ENCODE measurements at regions not wholly inside any gene's neighbourhood (a gene's known extent, or its start where the extent isn't known, plus 50 kb on each side); places are given as distances from the start of the nearest gene placed in this dataset.
"Not testable (repeated sequence)": the region's sequence is repeated elsewhere in the genome, so short reads cannot be mapped to it uniquely, and the experiment has no call there.

DNA sequence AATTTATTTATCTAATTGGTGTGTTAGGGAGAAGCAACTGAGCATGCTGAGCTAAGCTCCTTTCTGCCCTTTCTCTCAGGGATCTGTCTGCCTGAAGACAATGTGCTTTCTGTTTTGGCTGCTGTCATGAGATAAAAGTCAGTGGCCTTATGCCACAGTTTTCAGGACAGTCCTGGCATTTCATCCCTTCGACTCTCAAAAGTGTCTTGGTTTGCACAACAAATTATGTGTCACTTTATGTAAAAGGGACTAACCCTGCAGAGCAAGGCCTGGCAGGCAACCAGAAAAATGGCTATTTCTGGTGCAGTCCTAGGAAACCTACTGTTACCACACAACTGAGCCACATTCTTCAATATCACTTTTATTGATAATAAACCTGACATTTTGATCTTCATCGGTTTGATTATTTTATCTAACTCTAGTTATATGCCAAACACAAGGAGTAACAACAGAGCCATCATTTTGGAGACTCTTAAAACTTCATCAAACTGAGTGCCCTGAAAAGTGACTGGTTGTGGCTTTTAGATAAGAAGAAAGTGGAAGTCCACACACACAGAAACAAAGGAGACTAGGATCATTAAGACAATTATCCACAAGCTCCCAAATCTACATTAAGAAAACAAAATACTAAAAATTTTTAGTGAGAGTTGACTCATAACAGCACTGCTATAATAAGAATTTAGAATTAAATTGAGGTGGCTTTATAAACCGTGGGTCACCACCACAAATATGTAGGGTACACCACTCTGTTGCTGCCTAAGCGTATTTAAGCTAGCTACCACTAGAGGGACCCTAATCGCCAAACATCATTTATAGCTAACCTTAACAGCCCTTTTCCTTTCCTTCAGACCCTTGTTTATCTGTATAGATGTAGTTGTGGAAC is 95.9 kb upstream of the PTPN13 start:
- no peak overlapping the region for H3K4me3 Mint-ChIP-seq
- DNase-seq (ENCODE audit: low spot score in 2 of 2) (no peak), ATAC-seq (peak; percentile 82)
- no peak overlapping the region for H3K27ac Mint-ChIP-seq
- no peaks in the 10 kb centered on the region for H3K36me3 Mint-ChIP-seq
- no peaks in the 10 kb centered on the region for H3K9me3 Mint-ChIP-seq
- no peaks in the 10 kb centered on the region for H3K4me1 Mint-ChIP-seq

DNA sequence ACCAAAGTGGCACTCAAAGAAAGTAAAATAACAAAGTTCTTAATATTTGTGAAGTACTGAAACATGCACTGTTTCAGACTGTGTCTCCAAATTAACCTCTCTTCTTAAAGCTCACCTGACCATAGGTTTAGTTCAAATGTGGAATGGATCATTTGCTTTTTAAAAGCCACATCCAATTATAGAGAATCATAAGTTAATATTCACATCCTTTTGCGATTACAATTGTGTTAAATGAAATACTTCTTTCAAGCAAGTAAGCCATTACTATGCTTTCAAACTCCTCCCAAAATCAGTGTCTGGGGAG is 95.3 kb upstream of the PTPN13 start:
- Mint-ChIP-seq H3K36me3 (no peaks in the 10 kb centered on the region), H3K9me3 (no peaks in the 10 kb centered on the region), H3K27ac (no peak overlapping the region), H3K4me3 (no peak overlapping the region), H3K4me1 (no peaks in the 10 kb centered on the region)
- ATAC-seq (no peak), DNase-seq (ENCODE audit: low spot score in 2 of 2) (no peak)

DNA sequence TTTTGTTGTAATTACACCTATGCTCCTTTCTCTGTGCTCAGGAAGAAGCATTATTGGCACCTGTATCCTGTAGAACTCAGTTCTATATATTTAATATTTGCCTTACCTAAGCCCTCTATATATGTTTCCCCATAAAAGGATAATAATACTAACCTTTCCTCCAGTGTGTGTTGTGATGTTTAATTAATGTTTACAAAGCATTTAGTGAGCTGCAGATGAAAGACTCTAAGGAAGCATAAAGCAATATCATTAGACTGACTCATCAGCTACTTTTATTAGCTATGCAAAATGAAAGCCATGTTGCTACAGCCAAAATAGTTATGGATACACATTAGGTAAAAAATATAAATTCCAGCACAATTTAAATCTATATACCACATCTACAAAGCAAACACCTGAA is 93.6 kb upstream of the PTPN13 start:
- no peak for ATAC-seq
- no peak overlapping the region for H3K4me3 Mint-ChIP-seq
- H3K4me1 Mint-ChIP-seq: no peaks in the 10 kb centered on the region
- DNase-seq (ENCODE audit: low spot score in 2 of 2): no peak
- no peak overlapping the region for H3K27ac Mint-ChIP-seq
- H3K36me3 Mint-ChIP-seq: no peaks in the 10 kb centered on the region
- H3K9me3 Mint-ChIP-seq: no peaks in the 10 kb centered on the region

DNA sequence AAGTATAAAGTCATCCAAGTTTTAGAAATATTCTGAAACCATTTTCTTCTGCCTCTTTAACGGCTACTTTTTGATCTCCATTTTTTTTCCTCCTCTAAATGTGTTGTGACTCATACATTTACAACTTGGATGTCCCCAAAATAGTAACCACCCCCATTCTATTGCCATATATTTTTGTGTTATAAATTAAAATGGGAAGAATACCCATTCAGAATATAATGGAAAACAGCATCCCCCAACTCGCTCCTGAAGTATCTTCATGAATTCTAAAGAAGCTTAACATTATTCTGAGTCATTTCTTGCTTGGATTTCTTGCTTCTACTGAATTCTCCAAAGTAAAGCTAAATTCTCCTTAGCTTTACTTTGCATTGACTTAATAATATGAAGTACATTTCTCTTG is 92.0 kb upstream of the PTPN13 start:
- DNase-seq (ENCODE audit: low spot score in 2 of 2) (no peak), ATAC-seq (no peak)
- no peaks in the 10 kb centered on the region for H3K4me1 Mint-ChIP-seq
- no peaks in the 10 kb centered on the region for H3K36me3 Mint-ChIP-seq
- no peak overlapping the region for H3K27ac Mint-ChIP-seq
- no peak overlapping the region for H3K4me3 Mint-ChIP-seq
- H3K9me3 Mint-ChIP-seq: no peaks in the 10 kb centered on the region

DNA sequence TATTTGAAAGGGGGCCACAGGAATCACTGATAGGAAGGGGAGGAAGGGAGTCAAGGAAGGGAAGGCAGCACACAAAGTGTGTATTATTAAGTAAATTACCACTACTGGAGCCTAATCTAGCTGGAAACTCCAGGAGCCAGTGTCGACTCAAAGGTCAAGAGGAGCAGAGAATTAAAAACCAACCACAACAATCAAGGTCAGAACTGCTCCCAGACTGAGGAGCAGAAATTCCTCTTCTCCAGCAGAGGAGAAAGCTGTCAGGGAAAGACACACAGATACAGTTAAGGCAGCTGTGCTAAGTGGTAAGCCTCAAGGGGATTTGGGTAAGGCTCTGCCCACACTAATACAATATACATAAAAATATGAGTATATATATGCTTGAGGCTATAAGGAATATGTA is 87.5 kb upstream of the PTPN13 start:
- Mint-ChIP-seq H3K9me3 (no peaks in the 10 kb centered on the region), H3K4me3 (no peak overlapping the region), H3K27ac (no peak overlapping the region), H3K36me3 (no peaks in the 10 kb centered on the region), H3K4me1 (no peaks in the 10 kb centered on the region)
- DNase-seq (ENCODE audit: low spot score in 2 of 2) (no peak), ATAC-seq (no peak)

DNA sequence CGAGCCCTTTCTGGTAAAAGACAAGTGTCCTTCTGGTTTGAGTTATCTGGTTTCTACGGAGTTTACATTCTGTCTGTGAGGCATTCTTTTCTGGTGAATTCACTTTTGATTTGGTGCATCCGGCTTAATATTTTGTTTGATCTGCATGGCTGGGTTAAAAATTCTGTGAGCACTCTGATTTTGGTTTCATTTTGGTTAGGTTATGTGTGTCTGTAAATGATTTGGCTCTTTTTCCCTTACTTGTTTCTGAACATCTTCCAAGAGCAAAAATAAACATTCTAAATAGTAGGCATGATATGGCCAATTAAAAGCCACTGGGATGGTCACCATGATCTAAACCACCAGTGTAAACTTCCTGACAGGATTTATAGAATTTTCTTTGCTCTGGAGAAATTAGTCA is 85.7 kb upstream of the PTPN13 start:
- no peaks in the 10 kb centered on the region for H3K4me1 Mint-ChIP-seq
- H3K9me3 Mint-ChIP-seq: no peaks in the 10 kb centered on the region
- H3K27ac Mint-ChIP-seq: no peak overlapping the region
- no peak overlapping the region for H3K4me3 Mint-ChIP-seq
- no peak for DNase-seq (ENCODE audit: low spot score in 2 of 2)
- no peak for ATAC-seq
- H3K36me3 Mint-ChIP-seq: no peaks in the 10 kb centered on the region

DNA sequence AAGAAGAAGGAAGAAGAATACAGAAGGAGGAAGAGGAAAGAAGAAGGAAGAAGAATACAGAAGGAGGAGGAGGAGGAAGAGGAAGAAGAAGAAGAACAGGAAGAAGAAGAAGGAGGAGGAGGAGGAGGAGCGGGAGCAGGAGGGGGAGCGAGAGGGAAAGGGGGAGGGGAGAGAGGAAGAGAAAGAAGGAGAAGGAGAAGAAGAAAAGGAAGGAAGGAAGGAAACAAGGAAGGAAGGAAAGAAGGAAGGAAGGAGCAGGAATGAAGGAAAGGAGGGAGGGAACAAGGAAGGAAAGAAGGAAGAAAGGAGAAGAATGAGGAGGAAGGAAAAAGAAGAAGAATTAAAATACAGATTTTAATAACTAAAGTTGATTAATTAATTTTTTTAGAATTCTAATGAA is 82.5 kb upstream of the PTPN13 start:
- H3K27ac Mint-ChIP-seq: no peak overlapping the region
- no peaks in the 10 kb centered on the region for H3K9me3 Mint-ChIP-seq
- ATAC-seq (no peak), DNase-seq (ENCODE audit: low spot score in 2 of 2) (no peak)
- no peak overlapping the region for H3K4me3 Mint-ChIP-seq
- no peaks in the 10 kb centered on the region for H3K4me1 Mint-ChIP-seq
- H3K36me3 Mint-ChIP-seq: no peaks in the 10 kb centered on the region

DNA sequence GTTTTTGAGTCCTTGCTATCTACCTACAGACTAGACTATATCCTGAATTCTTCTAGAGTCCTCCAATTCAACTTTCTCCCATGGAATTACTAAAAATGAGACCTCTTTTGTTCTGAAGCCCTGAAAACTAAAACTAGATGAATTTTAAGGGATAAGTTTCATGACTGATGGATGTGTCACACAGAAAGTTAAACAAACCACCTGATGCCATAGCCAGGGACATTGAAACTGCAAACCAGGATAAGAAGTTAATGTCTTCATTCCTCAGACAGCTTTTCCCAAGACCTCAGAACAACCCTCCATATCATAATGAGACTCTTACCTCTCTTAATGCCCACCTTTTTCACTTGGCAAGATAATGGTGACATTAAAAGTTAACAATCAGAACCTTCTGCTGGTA is 81.5 kb upstream of the PTPN13 start:
- Mint-ChIP-seq H3K9me3 (no peaks in the 10 kb centered on the region), H3K4me3 (no peak overlapping the region), H3K36me3 (no peaks in the 10 kb centered on the region), H3K27ac (no peak overlapping the region), H3K4me1 (no peaks in the 10 kb centered on the region)
- DNase-seq (ENCODE audit: low spot score in 2 of 2) (no peak), ATAC-seq (no peak)

DNA sequence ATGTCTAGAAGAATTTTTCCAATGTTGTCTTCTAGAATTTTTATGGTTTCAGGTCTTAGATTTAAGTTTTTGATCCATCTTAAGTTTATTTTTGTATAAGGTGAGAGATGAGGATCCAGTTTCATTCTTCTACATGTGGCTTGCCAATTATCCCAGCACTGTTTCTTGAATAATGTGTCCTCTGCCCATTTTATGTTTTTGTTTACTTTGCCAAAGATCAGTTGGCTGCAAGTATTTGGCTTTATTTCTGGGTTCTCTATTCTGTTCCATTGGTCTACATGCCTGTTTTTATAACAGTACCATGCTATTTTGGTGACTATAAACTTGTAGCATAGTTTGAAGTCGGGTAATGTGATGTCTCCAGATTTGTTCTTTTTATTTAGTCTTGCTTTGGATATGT is 78.2 kb upstream of the PTPN13 start:
- H3K27ac Mint-ChIP-seq; ATAC-seq; DNase-seq (ENCODE audit: low spot score in 2 of 2); H3K36me3 Mint-ChIP-seq; H3K9me3 Mint-ChIP-seq; H3K4me3 Mint-ChIP-seq; H3K4me1 Mint-ChIP-seq: not testable (repeated sequence)

DNA sequence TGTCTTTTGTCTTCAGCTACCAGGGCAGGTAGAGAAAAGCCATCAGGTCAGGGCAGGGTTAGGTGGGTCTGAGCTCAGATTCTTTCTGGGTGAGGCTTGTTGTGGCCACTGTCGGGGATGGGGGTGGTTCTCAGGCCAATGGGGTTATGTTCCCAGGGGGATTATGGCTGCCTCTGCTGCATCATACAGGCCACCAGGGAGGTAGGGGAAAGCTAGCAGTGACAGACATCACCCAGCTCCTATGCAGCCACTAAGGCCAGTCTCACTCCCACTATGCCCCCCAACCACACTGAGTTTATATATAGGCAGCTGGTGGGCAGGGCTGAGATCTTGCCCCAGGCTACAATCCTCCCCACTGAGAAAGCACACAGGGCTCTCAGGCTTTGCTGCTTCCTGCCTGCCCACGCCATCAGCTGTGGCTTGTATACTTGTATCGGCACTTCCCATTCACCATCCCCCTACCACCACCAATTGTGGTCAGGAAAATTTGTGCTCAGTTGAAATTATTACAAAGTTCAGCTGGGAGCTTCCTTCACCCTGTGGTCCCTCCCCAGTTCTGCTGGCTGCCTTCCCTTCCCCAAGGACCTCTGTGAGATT is 72.6 kb upstream of the PTPN13 start:
- Mint-ChIP-seq H3K27ac (no peak overlapping the region), H3K4me1 (peaks cover 11% of the 10 kb centered on the region), H3K4me3 (no peak overlapping the region), H3K9me3 (peaks cover 6% of the 10 kb centered on the region), H3K36me3 (no peaks in the 10 kb centered on the region)
- DNase-seq (ENCODE audit: low spot score in 2 of 2) (no peak), ATAC-seq (no peak)

DNA sequence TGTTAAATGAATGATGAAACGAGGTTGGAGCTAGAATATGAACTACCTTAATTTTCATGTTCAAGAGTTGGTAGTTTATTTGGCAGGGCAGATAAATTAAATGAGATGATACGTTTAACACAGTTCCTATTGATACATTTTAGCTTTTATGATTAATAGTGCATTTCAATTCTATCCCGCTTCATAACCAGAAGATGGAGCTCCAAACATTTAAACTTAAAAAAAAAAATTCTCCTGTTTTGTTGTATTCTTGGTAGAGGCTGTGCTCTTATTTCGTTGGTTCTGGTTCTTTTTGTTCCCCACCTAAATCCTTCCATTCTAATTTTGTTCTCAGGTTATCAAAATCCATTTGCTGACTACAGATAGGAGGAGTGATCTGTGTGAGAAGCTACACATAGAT is 71.8 kb upstream of the PTPN13 start:
- H3K4me1 Mint-ChIP-seq: peaks cover 11% of the 10 kb centered on the region
- ATAC-seq (no peak), DNase-seq (ENCODE audit: low spot score in 2 of 2) (no peak)
- H3K36me3 Mint-ChIP-seq: no peaks in the 10 kb centered on the region
- H3K27ac Mint-ChIP-seq: no peak overlapping the region
- H3K9me3 Mint-ChIP-seq: peaks cover 6% of the 10 kb centered on the region
- no peak overlapping the region for H3K4me3 Mint-ChIP-seq

DNA sequence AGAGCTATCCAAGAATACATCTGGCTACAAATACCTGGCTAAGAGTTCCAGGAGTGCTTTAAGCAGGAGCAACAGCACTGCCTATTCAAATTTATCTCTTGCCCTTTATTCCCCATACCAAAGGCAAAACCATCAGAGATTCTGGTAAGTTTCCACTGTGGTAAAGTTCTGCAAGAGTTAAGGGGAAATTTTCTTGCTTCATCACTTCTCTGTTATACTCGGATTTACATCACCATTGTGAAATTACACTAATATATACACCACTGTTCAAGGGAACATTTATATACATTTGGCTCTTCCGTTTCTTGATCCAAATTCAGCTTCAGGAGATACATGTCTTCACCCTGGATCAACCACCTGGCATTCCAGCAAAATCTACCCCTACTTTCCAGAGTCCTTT is 70.8 kb upstream of the PTPN13 start:
- Mint-ChIP-seq H3K36me3 (no peaks in the 10 kb centered on the region), H3K9me3 (peaks cover 6% of the 10 kb centered on the region), H3K27ac (no peak overlapping the region), H3K4me1 (peaks cover 11% of the 10 kb centered on the region), H3K4me3 (no peak overlapping the region)
- ATAC-seq: no peak
- DNase-seq (ENCODE audit: low spot score in 2 of 2): no peak

DNA sequence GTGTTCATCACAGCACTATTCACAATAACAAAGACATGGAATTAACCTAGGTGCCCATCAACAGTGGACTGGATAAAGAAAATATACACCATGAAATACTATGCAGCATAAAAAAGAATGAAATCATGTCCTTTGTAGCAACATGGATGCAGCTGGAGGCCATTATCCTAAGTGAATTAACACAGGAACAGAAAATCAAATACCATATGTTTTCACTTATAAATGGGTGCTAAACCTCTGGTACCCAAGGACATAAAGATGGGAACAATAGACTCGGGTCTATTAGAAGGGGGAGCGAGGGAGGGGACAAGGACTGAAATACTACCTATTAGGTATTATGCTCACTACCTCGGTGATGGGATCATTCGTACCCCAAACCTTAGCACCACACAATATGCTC is 66.4 kb upstream of the PTPN13 start:
- not testable (repeated sequence) for H3K9me3 Mint-ChIP-seq; H3K4me3 Mint-ChIP-seq; H3K4me1 Mint-ChIP-seq; H3K36me3 Mint-ChIP-seq; H3K27ac Mint-ChIP-seq; ATAC-seq; DNase-seq (ENCODE audit: low spot score in 2 of 2)

DNA sequence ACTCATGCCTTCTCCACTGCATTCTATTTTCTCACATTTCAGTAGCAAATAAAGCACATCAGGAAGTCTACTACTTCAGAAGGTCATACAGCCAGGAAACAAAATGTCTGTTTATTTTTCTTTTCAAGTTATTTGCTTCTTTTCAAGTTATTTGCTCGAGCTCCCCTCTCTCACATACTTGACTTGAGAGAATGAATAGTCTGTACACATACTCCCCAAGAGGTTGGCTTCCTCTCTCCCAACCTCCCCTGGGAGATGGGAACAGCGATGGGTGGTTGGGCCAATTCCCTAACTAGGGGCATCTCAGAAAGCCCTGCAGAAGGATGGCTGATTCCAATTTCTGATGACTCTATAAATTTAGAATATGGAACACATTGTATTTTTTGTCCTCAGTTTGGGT is 64.7 kb upstream of the PTPN13 start:
- Mint-ChIP-seq H3K4me3 (no peak overlapping the region), H3K36me3 (no peaks in the 10 kb centered on the region), H3K27ac (no peak overlapping the region), H3K4me1 (no peaks in the 10 kb centered on the region), H3K9me3 (no peaks in the 10 kb centered on the region)
- no peak for DNase-seq (ENCODE audit: low spot score in 2 of 2)
- no peak for ATAC-seq

DNA sequence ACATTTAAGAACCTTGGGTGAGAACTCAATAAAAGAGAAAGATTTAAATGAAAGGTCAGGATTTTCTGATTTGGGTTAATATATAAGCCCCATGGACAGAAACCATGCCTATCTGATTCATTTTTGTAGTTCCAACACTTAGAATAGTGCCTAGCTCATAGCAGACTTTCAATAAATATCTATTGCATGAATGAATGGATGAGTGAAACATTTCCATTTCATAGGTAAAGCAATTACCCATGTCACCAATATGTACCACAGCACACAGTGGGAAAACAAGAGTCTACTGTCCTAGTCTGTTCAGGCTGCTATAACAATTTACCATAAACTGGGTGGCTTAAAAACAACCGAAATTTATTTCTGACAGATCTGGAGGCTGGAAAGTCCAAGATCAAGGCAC is 63.9 kb upstream of the PTPN13 start:
- H3K9me3 Mint-ChIP-seq: no peaks in the 10 kb centered on the region
- DNase-seq (ENCODE audit: low spot score in 2 of 2): no peak
- H3K4me3 Mint-ChIP-seq: no peak overlapping the region
- no peaks in the 10 kb centered on the region for H3K4me1 Mint-ChIP-seq
- H3K27ac Mint-ChIP-seq: no peak overlapping the region
- peak; percentile 63 for ATAC-seq
- no peaks in the 10 kb centered on the region for H3K36me3 Mint-ChIP-seq

DNA sequence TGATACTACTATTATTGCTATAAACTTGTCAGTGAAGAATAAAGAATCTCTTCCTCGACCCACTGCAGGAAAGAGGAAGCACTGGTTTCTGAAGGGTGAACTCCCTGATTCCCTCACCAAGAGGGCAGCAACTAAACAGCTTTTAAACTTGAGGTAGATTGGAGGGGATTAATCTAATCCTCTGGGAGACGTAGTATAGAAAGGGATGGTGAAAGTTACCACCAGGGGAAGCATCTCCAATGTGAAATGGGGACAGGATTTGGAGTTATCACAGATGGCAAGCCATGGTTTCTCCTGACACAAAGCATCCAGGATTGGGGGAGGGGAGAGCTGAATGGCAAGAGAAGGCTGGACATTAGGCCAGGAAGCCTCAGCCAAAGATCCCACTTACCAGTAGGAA is 62.7 kb upstream of the PTPN13 start:
- DNase-seq (ENCODE audit: low spot score in 2 of 2): no peak
- no peaks in the 10 kb centered on the region for H3K9me3 Mint-ChIP-seq
- no peak overlapping the region for H3K4me3 Mint-ChIP-seq
- ATAC-seq: no peak
- no peaks in the 10 kb centered on the region for H3K36me3 Mint-ChIP-seq
- no peaks in the 10 kb centered on the region for H3K4me1 Mint-ChIP-seq
- H3K27ac Mint-ChIP-seq: no peak overlapping the region
